HEK293 (cell line): ENCODE measurements at regions not wholly inside any gene's neighbourhood (a gene's known extent, or its start where the extent isn't known, plus 50 kb on each side); places are given as distances from the start of the nearest gene placed in this dataset.

Source experiments
- CTCF ChIP-seq: fragments of 450-650 bp; formaldehyde crosslinking; IDR thresholded peaks from 2 replicates; pipeline ENCODE4 v1.5.1; 2016; ENCODE audit warnings: missing biosample characterization, missing genetic modification characterization
- HOXA7 ChIP-seq: sonication (generic); formaldehyde crosslinking; IDR thresholded peaks from 2 replicates; pipeline ENCODE4 v1.8.1; 2022; ENCODE audit warnings: missing genetic modification reagents, borderline replicate concordance
- ZBTB26 ChIP-seq: fragments of 450-650 bp; formaldehyde crosslinking; optimal IDR thresholded peaks from 2 replicates; pipeline ENCODE3; 2016; ENCODE audit warnings: missing biosample characterization, mild to moderate bottlenecking, missing genetic modification characterization
- ZNF555 ChIP-seq: fragments of 450-650 bp; formaldehyde crosslinking; conservative IDR thresholded peaks from 2 replicates; pipeline ENCODE4 v1.5.1; 2017; ENCODE audit warnings: missing biosample characterization, mild to moderate bottlenecking, missing genetic modification characterization, inconsistent platforms
- ZNF837 ChIP-seq: fragments of 450-650 bp; formaldehyde crosslinking; IDR thresholded peaks from 2 replicates; pipeline ENCODE4 v1.5.1; 2016; ENCODE audit warnings: missing biosample characterization, missing genetic modification characterization

DNA sequence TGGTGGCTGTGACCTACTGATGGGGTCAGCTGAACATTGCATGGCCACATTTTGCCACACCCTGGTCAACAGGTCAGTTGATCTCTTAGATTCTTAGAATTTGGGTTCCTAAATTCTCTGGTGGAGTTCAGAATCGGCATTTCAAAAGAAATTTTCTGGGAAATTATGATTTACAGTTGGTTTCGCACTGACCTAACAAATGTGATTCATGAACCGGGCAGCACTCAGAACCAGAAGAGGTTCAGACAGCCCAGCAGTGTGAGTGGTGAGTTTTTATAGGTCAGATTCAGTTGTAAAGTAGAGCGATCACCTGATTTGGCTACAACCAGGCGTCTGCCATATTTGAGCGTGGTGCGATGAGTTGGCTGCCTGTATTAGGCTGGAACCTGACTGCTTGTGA is 163.7 kb upstream of the GAS1 start:
- TF ChIP-seq CTCF (tag by site-specific recombination) (no peak), ZBTB26 (tag by site-specific recombination) (no peak), HOXA7 (CRISPR knock-in tag) (no peak), ZNF555 (tag by site-specific recombination) (no peak), ZNF837 (no peak)
